Endodermal cell (in vitro differentiated cells): ENCODE measurements at regions not wholly inside any gene's neighbourhood (a gene's known extent, or its start where the extent isn't known, plus 50 kb on each side); places are given as distances from the start of the nearest gene placed in this dataset.
A peak's percentile ranks its signal among the peaks of the same experiment; 100 is the strongest.
"Not testable (repeated sequence)": the region's sequence is repeated elsewhere in the genome, so short reads cannot be mapped to it uniquely, and the experiment has no call there.

Experiments
- DNase-seq: peaks from one replicate; pipeline ENCODE4 v3.0.0-alpha.2; 2017
- H3K27ac ChIP-seq: 2 replicates; pipeline ENCODE4 v1.5.1; 2013; ENCODE audit warnings: mild to moderate bottlenecking, low read depth, low read length, moderate library complexity
- H3K27me3 ChIP-seq: 2 replicates; pipeline ENCODE4 v1.6.1; 2013; ENCODE audit warnings: mild to moderate bottlenecking, low read length, moderate library complexity; ENCODE audit not compliant: insufficient read depth, control insufficient read depth, poor library complexity, severe bottlenecking
- H3K36me3 ChIP-seq: 2 replicates; pipeline ENCODE4 v1.7.0; 2013; ENCODE audit warnings: mild to moderate bottlenecking, low read length, moderate library complexity; ENCODE audit not compliant: control insufficient read depth, insufficient read depth
- H3K4me1 ChIP-seq: one replicate; pipeline ENCODE4 v1.7.0; 2013; ENCODE audit warnings: low read length; ENCODE audit not compliant: control insufficient read depth, insufficient read depth
- H3K4me3 ChIP-seq: 2 replicates; pipeline ENCODE4 v1.5.1; 2013; ENCODE audit warnings: mild to moderate bottlenecking, low read length, moderate library complexity
- H3K9ac ChIP-seq: 2 replicates; pipeline ENCODE4 v1.6.1; 2013; ENCODE audit warnings: mild to moderate bottlenecking, low read length, moderate library complexity; ENCODE audit not compliant: poor library complexity, severe bottlenecking; ENCODE audit errors: extremely low read depth
- H3K9me3 ChIP-seq: 2 replicates; pipeline ENCODE4 v1.6.1; 2013; ENCODE audit warnings: mild to moderate bottlenecking, low read length, moderate library complexity; ENCODE audit not compliant: control insufficient read depth
- H3K27ac Mint-ChIP-seq: 2 replicates; pipeline ENCODE4 v1.8.0; 2020; ENCODE audit warnings: mixed read lengths
- H3K27me3 Mint-ChIP-seq: 2 replicates; pipeline ENCODE4 v1.8.0; 2021; ENCODE audit warnings: mild to moderate bottlenecking, mixed read lengths; ENCODE audit not compliant: insufficient read depth
- H3K36me3 Mint-ChIP-seq: 2 replicates; pipeline ENCODE4 v1.8.0; 2020; ENCODE audit warnings: low read depth, mixed read lengths
- H3K4me1 Mint-ChIP-seq: 2 replicates; pipeline ENCODE4 v1.8.0; 2020; ENCODE audit warnings: mixed read lengths
- H3K4me3 Mint-ChIP-seq: 2 replicates; pipeline ENCODE4 v1.8.0; 2020; ENCODE audit warnings: mild to moderate bottlenecking, moderate library complexity, mixed read lengths
- H3K9me3 Mint-ChIP-seq: 2 replicates; pipeline ENCODE4 v1.8.0; 2020; ENCODE audit warnings: mild to moderate bottlenecking, mixed read lengths
- CTCF ChIP-seq: fragments of 200-600 bp; sonication (generic); conservative IDR thresholded peaks from 2 replicates; pipeline ENCODE4 v1.5.0; 2021; ENCODE audit warnings: antibody characterized with exemption, mild to moderate bottlenecking
- WGBS, 2 experiments: methylation state at CpG; one replicate each; pipeline versions ENCODE4 v1.1.5 to v1.1.7; 2013; ENCODE audit warnings: missing lambda C conversion rate in 2 of 2, mixed read lengths in 1 of 2; ENCODE audit not compliant: insufficient coverage in 1 of 2, insufficient read length in 1 of 2; 5-methylcytosine and 5-hydroxymethylcytosine counted together

- H3K4me3 ChIP-seq, result no peak overlapping the region
- no peaks in the 10 kb centered on the region for H3K4me1 ChIP-seq
- DNase-seq, result no peak
- no peak overlapping the region for H3K9ac ChIP-seq
- peaks cover 12% of the 10 kb centered on the region for H3K9me3 ChIP-seq
- no peaks in the 10 kb centered on the region for H3K27me3 Mint-ChIP-seq
- H3K27me3 ChIP-seq, result no peaks in the 10 kb centered on the region
- H3K4me3 Mint-ChIP-seq, result no peak overlapping the region
- no peak overlapping the region for H3K27ac Mint-ChIP-seq
- H3K9me3 Mint-ChIP-seq, result peaks cover 21% of the 10 kb centered on the region
- TF ChIP-seq CTCF, result no peak
- H3K36me3 ChIP-seq, result no peaks in the 10 kb centered on the region
- peaks cover 3% of the 10 kb centered on the region for H3K36me3 Mint-ChIP-seq
- H3K27ac ChIP-seq, result no peak overlapping the region
- WGBS, 2 experiments, result 89 to 100% methylated on average over 1 to 2 of the region's 2 CpGs
- H3K4me1 Mint-ChIP-seq, result peaks cover under 1% of the 10 kb centered on the region
These were observed 134.4 kb upstream of the TSC22D1 start for GRCh38 chr13:44710576-44710975.

GRCh38 chr13:44704811-44705210 lies 128.7 kb upstream of the TSC22D1 start:
- H3K27ac Mint-ChIP-seq, H3K4me1 ChIP-seq: not testable (repeated sequence)

GRCh38 chr13:44703371-44703770 lies 127.2 kb upstream of the TSC22D1 start:
- no peak overlapping the region for H3K9ac ChIP-seq
- H3K36me3 ChIP-seq, result no peaks in the 10 kb centered on the region
- H3K27ac ChIP-seq, result no peak overlapping the region
- peaks cover 3% of the 10 kb centered on the region for H3K36me3 Mint-ChIP-seq
- no peak for DNase-seq
- TF ChIP-seq CTCF, result no peak
- no peaks in the 10 kb centered on the region for H3K27me3 ChIP-seq
- H3K4me1 ChIP-seq, result no peaks in the 10 kb centered on the region
- H3K27ac Mint-ChIP-seq, result no peak overlapping the region
- H3K9me3 Mint-ChIP-seq, result peaks cover 17% of the 10 kb centered on the region
- WGBS, 2 experiments, result 96 to 100% methylated on average over 1 to 2 of the region's 3 CpGs
- H3K4me3 ChIP-seq, result no peak overlapping the region
- peaks cover 12% of the 10 kb centered on the region for H3K9me3 ChIP-seq
- H3K4me3 Mint-ChIP-seq, result no peak overlapping the region
- H3K4me1 Mint-ChIP-seq, result peaks cover 15% of the 10 kb centered on the region
- peaks cover 2% of the 10 kb centered on the region for H3K27me3 Mint-ChIP-seq

More at GRCh38 chr13:44704811-44705210, 128.7 kb upstream of the TSC22D1 start:
- Mint-ChIP-seq H3K9me3 (peaks cover 21% of the 10 kb centered on the region), H3K4me1 (peaks cover 15% of the 10 kb centered on the region)
- not testable (repeated sequence) for H3K36me3 Mint-ChIP-seq, H3K27ac ChIP-seq, H3K36me3 ChIP-seq, H3K4me3 Mint-ChIP-seq, H3K9ac ChIP-seq, H3K27me3 Mint-ChIP-seq, H3K4me3 ChIP-seq, H3K27me3 ChIP-seq, DNase-seq
- 64 to 71% methylated on average over 3 of the region's 3 CpGs for WGBS, 2 experiments
- H3K9me3 ChIP-seq, result peaks cover 12% of the 10 kb centered on the region

GRCh38 chr13:44698066-44698465 lies 121.9 kb upstream of the TSC22D1 start:
- no peak overlapping the region for H3K9ac ChIP-seq
- peaks cover 3% of the 10 kb centered on the region for H3K4me1 Mint-ChIP-seq
- no peaks in the 10 kb centered on the region for H3K27me3 ChIP-seq
- peaks cover 5% of the 10 kb centered on the region for H3K27me3 Mint-ChIP-seq
- H3K27ac ChIP-seq, result peak overlapping the region; percentile 62
- no peaks in the 10 kb centered on the region for H3K36me3 Mint-ChIP-seq
- WGBS, 2 experiments, result 87 to 93% methylated on average over 6 to 7 of the region's 7 CpGs
- H3K27ac Mint-ChIP-seq, result no peak overlapping the region
- no peak overlapping the region for H3K4me3 ChIP-seq
- TF ChIP-seq CTCF, result no peak
- H3K9me3 Mint-ChIP-seq, result no peaks in the 10 kb centered on the region
- no peaks in the 10 kb centered on the region for H3K36me3 ChIP-seq
- H3K4me1 ChIP-seq, result no peaks in the 10 kb centered on the region
- no peak for DNase-seq
- H3K4me3 Mint-ChIP-seq, result no peak overlapping the region
- H3K9me3 ChIP-seq, result no peaks in the 10 kb centered on the region
